HG02840 (cell line): ENCODE measurements at regions not wholly inside any gene's neighbourhood (a gene's known extent, or its start where the extent isn't known, plus 50 kb on each side); places are given as distances from the start of the nearest gene placed in this dataset.

Experiments used
- ATAC-seq: cut with Tn5 transposase; IDR thresholded peaks from one replicate; pipeline ENCODE4 v1.9.1; 2021; ENCODE audit warnings: mild to moderate bottlenecking, moderate library complexity, moderate number of reproducible peaks; ENCODE audit not compliant: unreplicated experiment, low FRiP score

DNA sequence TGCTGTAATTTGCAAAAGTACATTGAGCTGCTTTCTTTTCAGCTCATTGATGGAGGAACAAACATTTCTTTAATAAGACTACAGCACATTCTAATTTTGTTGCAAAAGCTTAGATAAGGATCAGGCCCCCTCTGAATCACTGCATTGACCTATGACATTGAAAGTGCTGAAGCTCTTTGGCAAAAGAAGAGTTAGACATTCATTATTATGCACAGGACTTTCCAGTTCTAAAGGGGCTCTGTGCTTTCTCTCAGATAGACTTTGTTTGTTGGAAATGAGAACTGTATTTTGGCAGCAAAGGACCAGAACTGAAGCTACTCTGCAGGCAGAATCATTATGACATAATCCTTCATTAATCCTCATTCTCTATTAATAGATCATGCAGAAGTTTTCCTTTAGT lies 252.9 kb upstream of the SOX2 start:
- no peak for ATAC-seq

DNA sequence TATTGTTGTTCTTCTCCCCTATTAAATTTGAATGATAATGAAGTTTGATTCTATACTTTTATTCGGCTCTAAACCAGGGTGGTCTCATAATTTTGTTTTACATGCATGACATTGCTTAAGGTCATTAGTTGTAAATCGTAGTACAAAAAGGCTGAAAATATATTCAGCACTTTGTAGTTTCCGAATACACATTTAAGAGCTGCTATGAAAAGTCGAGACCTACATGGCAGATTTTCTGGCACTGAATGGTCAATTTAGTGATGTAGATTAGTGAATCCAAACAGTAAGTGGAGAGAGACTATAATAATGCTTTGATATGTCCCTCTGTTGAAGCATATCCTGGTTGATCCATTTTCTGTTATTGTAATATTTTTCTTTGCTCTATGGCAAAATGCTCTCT lies 254.0 kb upstream of the SOX2 start:
- ATAC-seq = no peak

- ATAC-seq = no peak
Measured at GRCh38 chr3:181457190-181457589, 254.5 kb upstream of the SOX2 start.

DNA sequence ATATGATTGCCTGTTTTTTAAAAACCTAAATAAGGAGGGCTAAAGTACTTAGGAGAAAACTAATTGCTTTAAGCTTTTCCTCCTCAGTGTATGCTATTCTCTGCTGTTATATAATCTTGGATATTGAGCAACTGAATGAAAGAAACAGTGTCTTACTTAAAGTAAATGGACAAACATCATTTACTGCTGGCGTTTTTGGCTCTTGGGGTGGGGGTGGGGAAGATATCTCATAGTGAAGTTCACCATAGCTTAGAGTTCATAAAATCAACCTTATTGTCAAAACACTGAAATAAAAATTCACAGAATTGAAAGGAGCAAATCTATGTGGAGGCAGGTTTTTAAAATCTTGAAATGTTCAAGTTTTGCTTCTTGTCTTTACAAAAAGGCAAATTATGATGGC lies 256.4 kb upstream of the SOX2 start:
- no peak for ATAC-seq

DNA sequence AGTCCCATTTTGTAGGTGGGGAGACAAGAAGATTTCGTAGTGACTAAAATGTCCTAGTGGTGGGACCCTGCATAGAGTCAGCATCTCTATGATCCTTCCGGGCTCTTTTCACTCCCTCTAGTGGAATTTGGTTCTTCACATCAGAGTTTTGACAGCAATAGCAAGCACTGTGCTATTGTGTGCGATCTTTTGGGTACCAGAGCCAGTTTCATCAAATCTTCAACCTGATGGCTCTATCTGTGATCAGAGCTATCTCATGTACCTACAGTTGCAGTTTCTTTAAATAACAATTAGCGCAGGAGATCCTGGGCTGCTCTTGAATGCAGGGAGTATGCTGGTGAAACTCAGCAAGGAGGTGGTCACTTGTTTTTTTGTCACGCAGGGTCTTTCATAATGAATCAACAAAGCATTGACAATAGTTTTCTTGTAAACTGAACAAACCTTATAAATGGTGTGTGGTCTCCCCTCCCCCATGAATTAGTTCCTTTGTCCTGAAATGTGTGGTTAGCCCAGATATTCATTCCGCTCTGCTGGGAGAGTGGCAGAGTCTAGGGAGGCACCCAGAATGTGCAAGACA lies 257.2 kb upstream of the SOX2 start:
- ATAC-seq = no peak

DNA sequence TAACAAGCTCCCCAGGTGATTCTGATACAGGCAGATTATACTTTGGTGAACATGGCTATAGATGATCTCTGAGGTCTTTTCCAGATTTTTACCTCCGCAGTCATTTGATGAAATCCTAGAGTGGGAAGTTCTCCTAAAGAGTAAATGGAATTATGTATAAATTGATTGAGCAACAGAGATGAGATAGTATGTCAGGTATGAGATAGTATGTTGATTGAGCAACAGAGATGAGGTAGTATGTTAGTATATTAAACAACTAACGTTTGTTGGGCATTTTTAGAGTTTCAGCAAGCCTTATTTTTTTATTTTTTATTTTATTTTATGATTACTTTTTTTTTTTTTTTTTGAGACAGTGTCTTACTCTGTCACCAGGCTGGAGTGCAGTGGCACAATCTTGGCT lies 265.0 kb upstream of the SOX2 start:
- ATAC-seq = no peak

GRCh38 chr3:181442066-181442465 lies 269.7 kb upstream of the SOX2 start:
- no peak for ATAC-seq

GRCh38 chr3:181432992-181433391 lies 278.7 kb upstream of the SOX2 start:
- no peak for ATAC-seq

- ATAC-seq = no peak
Measured at GRCh38 chr3:181431748-181432147, 280.0 kb upstream of the SOX2 start.

DNA sequence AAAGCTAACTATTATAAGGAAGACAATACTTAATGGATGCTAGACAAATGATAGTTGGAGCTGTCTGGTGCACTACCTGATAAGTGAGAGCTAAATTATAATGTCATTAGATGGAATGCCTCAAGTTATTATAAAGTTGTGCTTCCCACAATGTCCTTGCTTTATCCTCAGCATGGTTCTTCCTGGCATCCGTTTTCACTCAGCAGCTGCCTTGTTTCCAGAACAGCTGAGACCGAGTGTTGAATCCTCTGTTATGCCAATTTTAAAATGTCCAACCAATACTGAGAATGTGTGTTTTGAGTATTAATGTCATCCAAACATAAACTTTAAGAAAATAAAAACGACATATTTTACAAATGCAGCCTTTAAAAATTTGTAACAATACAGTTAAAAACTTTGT lies 286.7 kb upstream of the SOX2 start:
- ATAC-seq = no peak

- ATAC-seq = no peak
Measured at GRCh38 chr3:181418233-181418632, 293.5 kb upstream of the SOX2 start.

- no peak for ATAC-seq
Measured at GRCh38 chr3:181417748-181418147, 294.0 kb upstream of the SOX2 start.

DNA sequence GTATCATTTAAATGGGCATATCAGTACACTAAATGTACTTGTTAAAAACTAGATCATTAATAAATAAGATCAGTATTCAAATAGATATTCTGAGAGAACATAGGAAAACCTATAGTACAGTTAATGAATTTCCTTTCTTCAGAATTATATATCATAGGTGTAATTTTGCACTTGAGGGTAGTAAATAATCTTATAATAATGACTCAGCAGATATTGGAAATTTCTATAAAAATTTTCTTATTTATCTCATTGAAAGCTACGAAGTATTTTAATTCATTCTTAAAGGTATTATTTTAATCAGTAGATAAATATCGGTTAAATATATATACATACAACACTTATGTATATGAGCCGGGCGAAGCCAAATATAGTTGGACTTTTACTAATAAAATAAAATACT lies 300.9 kb upstream of the SOX2 start:
- no peak for ATAC-seq

- ATAC-seq = no peak
Measured at GRCh38 chr3:181403876-181404660, 307.7 kb upstream of the SOX2 start.

- no peak for ATAC-seq
Measured at GRCh38 chr3:181402347-181402746, 309.4 kb upstream of the SOX2 start.

- ATAC-seq = no peak
Measured at GRCh38 chr3:181384970-181385369, 326.8 kb upstream of the SOX2 start.

GRCh38 chr3:181383760-181384159 lies 328.0 kb upstream of the SOX2 start:
- ATAC-seq = no peak

- ATAC-seq = no peak
Measured at GRCh38 chr3:181383201-181383600, 328.5 kb upstream of the SOX2 start.

DNA sequence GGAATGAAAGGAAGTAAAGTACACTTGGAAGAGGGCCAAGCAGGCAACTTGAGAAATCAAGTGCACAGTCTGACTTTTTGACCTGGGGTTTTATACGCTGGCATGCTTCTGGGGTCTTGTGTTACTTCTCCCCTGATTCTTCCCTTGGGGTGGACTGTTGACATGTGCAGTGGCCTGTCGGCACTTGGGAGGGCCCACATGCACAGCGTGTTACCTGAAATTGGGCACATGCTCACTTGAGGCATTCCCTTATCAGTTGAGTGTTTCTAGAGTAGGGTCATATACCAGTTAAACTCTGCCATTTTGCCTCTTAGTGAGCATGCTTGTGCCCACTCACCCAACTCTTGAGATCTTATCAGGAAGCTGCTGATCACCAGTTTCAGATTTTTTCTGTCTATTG lies 329.1 kb upstream of the SOX2 start:
- ATAC-seq = no peak

- ATAC-seq = no peak
Measured at GRCh38 chr3:181379278-181379677, 332.4 kb upstream of the SOX2 start.

DNA sequence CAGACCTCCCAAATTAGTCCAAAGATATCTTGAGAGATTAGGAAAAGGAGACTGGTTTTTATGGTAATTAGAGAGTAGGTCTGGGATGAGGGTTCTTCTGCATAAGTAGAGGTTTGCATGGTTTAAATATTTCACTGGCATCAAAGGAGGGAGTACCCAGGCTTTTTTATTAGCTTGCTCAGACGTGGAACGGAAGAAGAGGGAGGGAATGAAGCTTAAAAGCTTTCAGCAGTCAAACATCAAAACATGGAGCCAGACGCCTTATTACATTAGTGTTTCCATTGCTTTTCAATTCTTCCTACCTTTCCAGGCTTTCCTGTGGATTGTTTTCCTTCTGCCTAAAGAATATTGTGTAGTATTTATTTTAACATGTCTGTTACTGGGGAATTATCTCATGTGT lies 342.1 kb upstream of the SOX2 start:
- ATAC-seq = no peak

GRCh38 chr3:181363231-181363630 lies 348.5 kb upstream of the SOX2 start:
- ATAC-seq = no peak
